ENCODE measurements at regions not wholly inside any gene's neighbourhood (a gene's known extent, or its start where the extent isn't known, plus 50 kb on each side); places are given as distances from the start of the nearest gene placed in this dataset.

DNA sequence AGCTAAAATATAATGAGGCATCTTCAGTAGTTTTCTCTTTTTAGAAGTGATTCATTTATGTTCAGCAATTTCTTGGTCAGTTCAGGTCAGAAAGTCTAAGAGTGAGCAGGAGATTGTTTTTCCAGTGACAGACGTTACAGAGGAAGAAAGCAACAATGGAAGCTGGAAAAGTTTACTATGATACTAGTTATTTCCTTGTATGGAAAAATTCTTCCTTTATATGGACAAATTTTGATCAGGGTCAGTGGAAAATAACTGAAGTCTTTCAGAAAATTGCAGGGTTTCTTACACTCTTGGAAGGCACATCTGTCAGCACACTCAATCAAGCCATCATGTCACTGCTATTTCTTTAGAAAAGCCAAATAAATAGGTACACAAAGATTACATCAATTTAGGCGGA is 1120.7 kb downstream of the FAT4 start:
- Histone ChIP-seq H3K27ac (ENCODE audit: insufficient read depth in 1 of 2, low read depth in 1 of 2, low read length in 2 of 2, poor library complexity in 1 of 2, severe bottlenecking in 2 of 2) (no peak overlapping the region), H3K9me3 (ENCODE audit: control extremely low read depth in 1 of 5, control insufficient read depth in 4 of 5, insufficient read depth in 2 of 5, low read depth in 1 of 5, low read length in 4 of 5) (no peaks in the 10 kb centered on the region), H3K27me3 (replicated peaks in 2 of 5; ENCODE audit: control insufficient read depth in 4 of 5, insufficient read depth in 5 of 5, low read length in 4 of 5) (no peaks in the 10 kb centered on the region), H3K4me1 (ENCODE audit: control extremely low read depth in 1 of 4, control insufficient read depth in 4 of 4, insufficient read depth in 4 of 4, low read length in 3 of 4) (no peaks in the 10 kb centered on the region), H3K36me3 (ENCODE audit: control insufficient read depth in 4 of 4, insufficient read depth in 4 of 4, low read length in 3 of 4) (no peaks in the 10 kb centered on the region), H3K4me3 (ENCODE audit: control insufficient read depth in 1 of 7, extremely low read depth in 1 of 7, insufficient read depth in 4 of 7, low read depth in 2 of 7, low read length in 6 of 7) (no peak overlapping the region)
- POLR2A ChIA-PET, result no interaction called here
- 89% methylated on average over 1 of the region's 2 CpGs for WGBS (ENCODE audit: insufficient coverage)
- CTCF ChIA-PET, result no interaction called here
- no peak for DNase-seq

DNA sequence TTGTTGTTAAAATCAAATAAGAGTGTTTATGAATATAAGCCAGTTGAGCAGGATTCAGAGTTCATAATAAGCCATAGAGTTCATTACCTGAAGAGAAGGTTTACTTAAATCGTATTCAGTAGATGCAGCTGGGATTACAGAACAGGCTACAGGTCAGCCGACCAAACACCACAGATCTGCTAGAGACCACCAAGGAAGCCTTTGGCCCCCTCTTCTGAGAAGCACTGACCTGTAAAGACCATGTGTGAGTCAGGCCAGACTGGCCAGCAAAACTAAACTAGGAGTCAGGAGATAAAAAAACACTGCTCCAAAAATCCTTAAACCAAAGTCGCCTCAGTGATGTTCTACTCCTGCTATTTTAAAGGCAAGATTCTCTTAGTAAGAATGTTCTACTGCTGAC is 1125.5 kb downstream of the FAT4 start:
- DNase-seq, result no peak
- Histone ChIP-seq H3K4me3 (ENCODE audit: control insufficient read depth in 1 of 7, extremely low read depth in 1 of 7, insufficient read depth in 4 of 7, low read depth in 2 of 7, low read length in 6 of 7) (no peak overlapping the region), H3K9me3 (ENCODE audit: control extremely low read depth in 1 of 5, control insufficient read depth in 4 of 5, insufficient read depth in 2 of 5, low read depth in 1 of 5, low read length in 4 of 5) (no peaks in the 10 kb centered on the region), H3K27me3 (replicated peaks in 2 of 5; ENCODE audit: control insufficient read depth in 4 of 5, insufficient read depth in 5 of 5, low read length in 4 of 5) (no peaks in the 10 kb centered on the region), H3K27ac (ENCODE audit: insufficient read depth in 1 of 2, low read depth in 1 of 2, low read length in 2 of 2, poor library complexity in 1 of 2, severe bottlenecking in 2 of 2) (no peak overlapping the region), H3K36me3 (ENCODE audit: control insufficient read depth in 4 of 4, insufficient read depth in 4 of 4, low read length in 3 of 4) (no peaks in the 10 kb centered on the region), H3K4me1 (ENCODE audit: control extremely low read depth in 1 of 4, control insufficient read depth in 4 of 4, insufficient read depth in 4 of 4, low read length in 3 of 4) (no peaks in the 10 kb centered on the region)
- ChIA-PET CTCF (no interaction called here), POLR2A (no interaction called here)
- 94% methylated on average over 2 of the region's 3 CpGs for WGBS (ENCODE audit: insufficient coverage)

DNA sequence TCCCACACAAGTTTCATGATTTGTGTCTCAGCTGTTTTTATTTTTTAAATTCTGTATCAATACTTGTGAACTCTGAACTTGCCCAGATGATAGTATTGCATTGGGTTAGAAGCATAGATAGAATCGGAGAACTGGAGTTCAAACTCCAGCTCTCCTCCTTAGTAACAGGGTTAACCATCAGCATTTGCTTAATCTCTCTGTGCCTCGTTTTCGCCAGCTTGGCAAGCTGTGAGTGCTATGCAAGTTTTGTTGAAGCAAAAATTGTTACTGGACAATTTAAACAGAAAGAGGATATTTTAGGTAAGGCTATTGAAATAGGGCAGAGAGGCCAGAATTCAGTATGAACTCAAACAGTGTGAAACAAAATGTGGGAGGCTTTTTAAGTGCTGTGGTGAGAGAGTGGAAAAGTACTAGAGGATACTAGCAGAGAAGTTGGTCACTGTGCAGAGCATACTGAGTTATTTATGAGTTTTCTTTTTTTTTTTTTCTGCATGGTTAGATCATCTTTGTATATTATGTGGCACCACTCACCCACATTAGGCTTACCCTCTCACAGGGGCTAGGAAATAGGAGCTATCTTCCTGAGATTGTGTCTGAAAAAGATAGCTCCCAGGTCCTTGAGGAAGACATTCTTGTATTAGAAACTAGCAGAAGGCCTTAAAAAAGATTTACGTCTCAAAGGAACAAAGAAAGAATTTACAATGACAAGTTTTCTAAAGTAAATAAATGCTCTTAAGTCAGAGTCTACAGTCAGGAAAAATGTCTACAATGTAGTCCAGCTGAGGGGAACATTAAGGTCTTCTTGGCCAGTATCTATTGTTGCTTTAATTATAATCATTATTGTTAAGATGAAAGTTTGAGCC is 1126.6 kb downstream of the FAT4 start:
- ChIA-PET POLR2A (no interaction called here), CTCF (no interaction called here)
- Histone ChIP-seq H3K9me3 (ENCODE audit: control extremely low read depth in 1 of 5, control insufficient read depth in 4 of 5, insufficient read depth in 2 of 5, low read depth in 1 of 5, low read length in 4 of 5) (no peaks in the 10 kb centered on the region), H3K27me3 (replicated peaks in 2 of 5; ENCODE audit: control insufficient read depth in 4 of 5, insufficient read depth in 5 of 5, low read length in 4 of 5) (no peaks in the 10 kb centered on the region), H3K4me3 (ENCODE audit: control insufficient read depth in 1 of 7, extremely low read depth in 1 of 7, insufficient read depth in 4 of 7, low read depth in 2 of 7, low read length in 6 of 7) (no peak overlapping the region), H3K4me1 (ENCODE audit: control extremely low read depth in 1 of 4, control insufficient read depth in 4 of 4, insufficient read depth in 4 of 4, low read length in 3 of 4) (no peaks in the 10 kb centered on the region), H3K36me3 (ENCODE audit: control insufficient read depth in 4 of 4, insufficient read depth in 4 of 4, low read length in 3 of 4) (no peaks in the 10 kb centered on the region), H3K27ac (ENCODE audit: insufficient read depth in 1 of 2, low read depth in 1 of 2, low read length in 2 of 2, poor library complexity in 1 of 2, severe bottlenecking in 2 of 2) (no peak overlapping the region)
- WGBS (ENCODE audit: insufficient coverage), result 100% methylated on average over 1 of the region's 4 CpGs
- DNase-seq, result no peak

DNA sequence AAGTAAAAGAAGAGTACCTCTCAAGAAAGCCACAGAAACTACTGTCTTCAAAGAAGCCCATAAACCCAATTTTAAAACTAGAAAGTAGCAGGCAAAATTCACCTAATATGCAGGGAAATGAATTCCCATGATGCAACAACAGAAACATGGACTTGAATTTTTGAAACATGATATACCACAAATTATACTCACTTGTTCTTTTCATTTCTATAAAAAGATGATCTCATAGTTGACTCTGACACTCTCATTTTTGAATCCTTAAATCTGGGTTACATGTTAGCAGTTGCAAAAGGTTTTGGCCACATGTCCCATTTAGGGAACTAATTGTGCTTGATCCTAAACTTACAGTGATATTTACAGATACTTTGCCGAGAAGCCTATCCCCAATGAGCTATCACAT is 1130.8 kb downstream of the FAT4 start:
- no peaks in the 10 kb centered on the region for H3K27me3 ChIP-seq (replicated peaks in 2 of 5; ENCODE audit: control insufficient read depth in 4 of 5, insufficient read depth in 5 of 5, low read length in 4 of 5)
- H3K27ac ChIP-seq (ENCODE audit: insufficient read depth in 1 of 2, low read depth in 1 of 2, low read length in 2 of 2, poor library complexity in 1 of 2, severe bottlenecking in 2 of 2), result no peak overlapping the region
- no peaks in the 10 kb centered on the region for H3K4me1 ChIP-seq (ENCODE audit: control extremely low read depth in 1 of 4, control insufficient read depth in 4 of 4, insufficient read depth in 4 of 4, low read length in 3 of 4)
- no peak for DNase-seq
- CTCF ChIA-PET, result no interaction called here
- peaks cover 0 to 2% (median 0%) of the 10 kb centered on the region in 5 experiments for H3K9me3 ChIP-seq (ENCODE audit: control extremely low read depth in 1 of 5, control insufficient read depth in 4 of 5, insufficient read depth in 2 of 5, low read depth in 1 of 5, low read length in 4 of 5)
- 100% methylated on average over 1 of the region's 1 CpG for WGBS (ENCODE audit: insufficient coverage)
- POLR2A ChIA-PET, result no interaction called here
- no peaks in the 10 kb centered on the region for H3K36me3 ChIP-seq (ENCODE audit: control insufficient read depth in 4 of 4, insufficient read depth in 4 of 4, low read length in 3 of 4)
- H3K4me3 ChIP-seq (ENCODE audit: control insufficient read depth in 1 of 7, extremely low read depth in 1 of 7, insufficient read depth in 4 of 7, low read depth in 2 of 7, low read length in 6 of 7), result no peak overlapping the region

DNA sequence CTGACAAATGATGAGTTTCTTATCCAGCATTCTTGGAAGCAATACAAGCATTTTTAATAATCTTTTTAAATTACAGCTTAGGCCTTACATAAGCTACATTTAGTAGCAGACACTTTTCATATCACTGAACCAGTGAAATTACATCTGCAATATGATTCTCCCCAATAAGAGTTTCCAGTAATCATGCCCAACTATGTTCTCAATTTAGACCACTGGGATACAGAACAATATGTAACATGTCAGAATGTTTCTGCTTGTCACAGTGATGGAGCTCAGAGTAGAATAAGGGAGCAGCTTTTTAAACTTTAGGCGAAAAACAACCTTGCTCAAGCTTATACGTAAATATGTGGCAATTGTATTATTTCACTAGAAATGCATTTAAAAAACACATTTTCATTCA is 1132.2 kb downstream of the FAT4 start:
- H3K9me3 ChIP-seq (ENCODE audit: control extremely low read depth in 1 of 5, control insufficient read depth in 4 of 5, insufficient read depth in 2 of 5, low read depth in 1 of 5, low read length in 4 of 5), result peaks cover 0 to 2% (median 0%) of the 10 kb centered on the region in 5 experiments
- ChIA-PET CTCF (no interaction called here), POLR2A (no interaction called here)
- no CpG with 5 or more reads among the region's 2 CpGs for WGBS (ENCODE audit: insufficient coverage)
- no peak overlapping the region for H3K27ac ChIP-seq (ENCODE audit: insufficient read depth in 1 of 2, low read depth in 1 of 2, low read length in 2 of 2, poor library complexity in 1 of 2, severe bottlenecking in 2 of 2)
- H3K36me3 ChIP-seq (ENCODE audit: control insufficient read depth in 4 of 4, insufficient read depth in 4 of 4, low read length in 3 of 4), result no peaks in the 10 kb centered on the region
- no peaks in the 10 kb centered on the region for H3K4me1 ChIP-seq (ENCODE audit: control extremely low read depth in 1 of 4, control insufficient read depth in 4 of 4, insufficient read depth in 4 of 4, low read length in 3 of 4)
- no peak overlapping the region for H3K4me3 ChIP-seq (ENCODE audit: control insufficient read depth in 1 of 7, extremely low read depth in 1 of 7, insufficient read depth in 4 of 7, low read depth in 2 of 7, low read length in 6 of 7)
- H3K27me3 ChIP-seq (replicated peaks in 2 of 5; ENCODE audit: control insufficient read depth in 4 of 5, insufficient read depth in 5 of 5, low read length in 4 of 5), result no peaks in the 10 kb centered on the region
- no peak for DNase-seq

DNA sequence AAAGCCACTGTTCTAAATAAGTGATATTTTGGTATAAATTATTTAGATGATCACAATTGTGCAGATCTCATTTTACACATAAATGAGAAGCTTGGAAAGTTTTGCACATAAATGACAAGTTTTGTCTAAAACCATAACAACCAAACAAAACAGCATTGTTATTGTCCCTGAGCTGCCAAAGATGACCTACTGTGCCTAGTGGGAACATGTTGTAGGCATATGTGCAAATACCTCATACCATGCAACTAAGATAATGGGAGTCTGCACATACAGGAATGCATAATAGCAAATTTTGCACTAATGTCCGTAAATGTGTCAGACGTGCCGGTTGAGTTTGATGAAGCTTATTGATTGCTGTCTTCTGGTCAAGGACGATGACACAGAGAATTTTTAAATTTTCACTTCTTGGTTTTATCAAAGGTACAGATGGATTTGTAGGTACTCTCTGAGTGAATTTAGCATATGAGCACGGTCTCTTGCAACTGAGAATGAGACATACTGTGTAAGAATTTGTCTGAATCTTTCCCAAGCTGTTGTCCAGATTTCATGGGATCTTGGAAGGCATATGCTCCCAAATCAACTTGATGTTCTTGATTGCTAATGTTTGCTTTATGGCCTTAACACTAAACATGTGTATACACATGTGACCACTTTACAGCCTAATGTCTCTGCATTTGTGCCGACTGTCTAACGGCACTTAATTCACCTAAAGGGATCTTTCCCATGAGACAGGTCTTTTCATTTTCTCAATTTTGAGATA is 1133.5 kb downstream of the FAT4 start:
- Histone ChIP-seq H3K36me3 (ENCODE audit: control insufficient read depth in 4 of 4, insufficient read depth in 4 of 4, low read length in 3 of 4) (no peaks in the 10 kb centered on the region), H3K9me3 (ENCODE audit: control extremely low read depth in 1 of 5, control insufficient read depth in 4 of 5, insufficient read depth in 2 of 5, low read depth in 1 of 5, low read length in 4 of 5) (peaks cover 0 to 2% (median 0%) of the 10 kb centered on the region in 5 experiments), H3K4me1 (ENCODE audit: control extremely low read depth in 1 of 4, control insufficient read depth in 4 of 4, insufficient read depth in 4 of 4, low read length in 3 of 4) (no peaks in the 10 kb centered on the region), H3K27ac (ENCODE audit: insufficient read depth in 1 of 2, low read depth in 1 of 2, low read length in 2 of 2, poor library complexity in 1 of 2, severe bottlenecking in 2 of 2) (no peak overlapping the region), H3K27me3 (replicated peaks in 2 of 5; ENCODE audit: control insufficient read depth in 4 of 5, insufficient read depth in 5 of 5, low read length in 4 of 5) (no peaks in the 10 kb centered on the region), H3K4me3 (ENCODE audit: control insufficient read depth in 1 of 7, extremely low read depth in 1 of 7, insufficient read depth in 4 of 7, low read depth in 2 of 7, low read length in 6 of 7) (no peak overlapping the region)
- ChIA-PET POLR2A (no interaction called here), CTCF (no interaction called here)
- 98% methylated on average over 5 of the region's 7 CpGs for WGBS (ENCODE audit: insufficient coverage)
- DNase-seq, result no peak

DNA sequence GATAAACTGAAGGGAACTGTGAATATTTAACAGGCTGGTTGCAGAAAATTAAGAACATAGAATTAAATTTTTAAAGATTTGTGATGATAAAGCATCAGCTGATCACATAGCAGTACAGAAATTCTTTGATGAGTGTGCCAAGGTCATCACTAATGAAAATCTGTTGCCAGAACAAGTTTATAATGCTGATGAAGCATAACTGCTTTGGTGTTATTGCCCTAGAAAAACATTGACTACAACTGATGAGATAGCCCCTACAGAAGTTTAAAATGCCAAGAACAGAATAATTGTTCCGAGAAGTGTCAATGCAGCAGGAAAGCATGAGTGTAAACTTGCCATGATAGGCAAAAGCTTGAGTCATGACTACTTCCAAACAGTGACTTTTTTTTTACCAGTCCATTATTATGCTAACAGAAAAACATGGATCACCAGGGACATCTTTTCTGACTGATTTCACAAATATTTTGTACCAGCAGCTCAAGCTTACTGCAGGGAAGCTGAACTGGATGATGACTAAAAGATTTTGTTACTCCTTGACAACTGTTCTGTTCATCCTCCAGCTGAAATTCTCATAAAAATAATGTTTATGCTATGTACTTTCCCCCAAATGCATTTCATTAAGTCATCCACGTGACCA is 1136.6 kb downstream of the FAT4 start:
- Histone ChIP-seq H3K9me3 (ENCODE audit: control extremely low read depth in 1 of 5, control insufficient read depth in 4 of 5, insufficient read depth in 2 of 5, low read depth in 1 of 5, low read length in 4 of 5) (peaks cover 0 to 2% (median 0%) of the 10 kb centered on the region in 5 experiments), H3K36me3 (ENCODE audit: control insufficient read depth in 4 of 4, insufficient read depth in 4 of 4, low read length in 3 of 4) (no peaks in the 10 kb centered on the region), H3K27ac (ENCODE audit: insufficient read depth in 1 of 2, low read depth in 1 of 2, low read length in 2 of 2, poor library complexity in 1 of 2, severe bottlenecking in 2 of 2) (no peak overlapping the region), H3K4me3 (ENCODE audit: control insufficient read depth in 1 of 7, extremely low read depth in 1 of 7, insufficient read depth in 4 of 7, low read depth in 2 of 7, low read length in 6 of 7) (no peak overlapping the region), H3K4me1 (ENCODE audit: control extremely low read depth in 1 of 4, control insufficient read depth in 4 of 4, insufficient read depth in 4 of 4, low read length in 3 of 4) (no peaks in the 10 kb centered on the region), H3K27me3 (replicated peaks in 2 of 5; ENCODE audit: control insufficient read depth in 4 of 5, insufficient read depth in 5 of 5, low read length in 4 of 5) (no peaks in the 10 kb centered on the region)
- ChIA-PET POLR2A (no interaction called here), CTCF (no interaction called here)
- no peak for DNase-seq
- WGBS (ENCODE audit: insufficient coverage), result 100% methylated on average over 1 of the region's 2 CpGs
